HG03108 (cell line): ENCODE measurements at regions not wholly inside any gene's neighbourhood (a gene's known extent, or its start where the extent isn't known, plus 50 kb on each side); places are given as distances from the start of the nearest gene placed in this dataset.
"Not testable (repeated sequence)": the region's sequence is repeated elsewhere in the genome, so short reads cannot be mapped to it uniquely, and the experiment has no call there.

Experiments
- ATAC-seq: cut with Tn5 transposase; IDR thresholded peaks from one replicate; pipeline ENCODE4 v1.9.1; 2021; ENCODE audit warnings: moderate library complexity; ENCODE audit not compliant: unreplicated experiment

DNA sequence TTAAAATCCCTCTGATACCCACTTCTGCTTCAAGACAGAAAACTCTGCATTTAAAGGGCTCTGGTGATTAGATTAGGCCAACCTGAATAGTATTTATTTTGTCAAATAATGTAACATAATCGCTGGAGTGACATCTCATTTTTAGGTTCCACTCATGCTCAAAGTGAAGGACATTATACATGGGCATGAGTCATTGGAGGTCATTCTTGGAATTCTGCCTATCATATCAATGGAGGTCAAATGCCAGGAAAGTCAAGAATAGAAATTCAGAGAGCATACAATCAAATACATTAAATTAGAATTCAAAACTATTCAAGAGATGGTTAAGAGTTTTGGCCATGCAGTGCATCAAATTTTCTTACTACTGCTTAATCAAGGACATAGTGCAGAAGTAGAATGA is 50.8 kb upstream of the PRSS1 start:
- ATAC-seq = no peak

DNA sequence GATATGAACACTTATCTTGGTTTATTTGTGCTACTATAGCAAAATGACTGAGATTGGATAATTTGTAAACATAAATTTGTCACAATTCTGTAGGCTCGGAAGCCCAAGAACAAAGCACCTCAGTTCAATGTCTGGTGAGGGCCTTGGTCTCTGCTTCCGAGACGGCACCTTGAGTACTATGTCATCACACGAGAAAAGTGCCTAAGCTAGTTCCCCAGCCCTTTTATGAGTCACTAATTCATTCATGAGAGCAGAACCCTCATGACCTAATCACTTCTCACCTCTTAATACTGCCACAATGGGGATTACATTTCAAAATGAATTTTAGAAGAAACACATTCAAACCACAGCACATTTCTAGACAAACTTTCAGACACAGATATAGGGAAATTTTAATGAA is 52.0 kb upstream of the PRSS1 start:
- no peak for ATAC-seq

DNA sequence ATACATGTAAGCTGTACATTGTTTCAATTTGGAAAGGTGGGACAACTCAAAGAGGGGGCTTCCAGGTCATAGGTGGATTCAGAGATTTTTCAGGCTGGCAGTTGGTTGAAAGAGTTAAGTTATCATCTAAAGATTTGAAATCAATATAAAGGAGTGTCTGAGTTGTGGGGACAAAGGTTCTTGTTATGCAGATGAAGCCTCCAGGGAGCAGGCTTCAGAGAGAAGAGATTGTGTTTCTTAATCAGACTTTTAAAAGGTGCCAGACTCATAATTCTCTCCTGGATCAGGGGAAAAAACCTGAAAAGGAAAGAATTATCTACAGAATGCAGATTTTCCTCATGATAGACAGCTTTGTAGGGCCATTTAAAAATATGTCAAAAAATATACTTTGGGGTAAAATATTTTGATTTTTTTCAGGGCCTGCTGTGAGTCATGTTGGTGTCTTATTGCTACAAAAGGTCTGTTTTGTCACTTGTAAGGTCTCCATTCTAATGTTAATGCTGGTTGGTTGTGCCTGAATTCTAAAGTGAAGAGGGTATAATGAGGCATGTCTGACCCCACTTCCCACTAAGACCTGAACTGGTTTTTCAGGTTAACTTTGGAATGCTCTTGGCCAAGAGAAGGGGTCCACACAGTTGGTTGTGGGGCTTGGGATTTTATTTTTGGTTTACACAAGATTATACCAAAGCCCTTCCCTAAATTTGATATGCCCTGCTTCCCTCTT is 52.7 kb upstream of the PRSS1 start:
- ATAC-seq = no peak

DNA sequence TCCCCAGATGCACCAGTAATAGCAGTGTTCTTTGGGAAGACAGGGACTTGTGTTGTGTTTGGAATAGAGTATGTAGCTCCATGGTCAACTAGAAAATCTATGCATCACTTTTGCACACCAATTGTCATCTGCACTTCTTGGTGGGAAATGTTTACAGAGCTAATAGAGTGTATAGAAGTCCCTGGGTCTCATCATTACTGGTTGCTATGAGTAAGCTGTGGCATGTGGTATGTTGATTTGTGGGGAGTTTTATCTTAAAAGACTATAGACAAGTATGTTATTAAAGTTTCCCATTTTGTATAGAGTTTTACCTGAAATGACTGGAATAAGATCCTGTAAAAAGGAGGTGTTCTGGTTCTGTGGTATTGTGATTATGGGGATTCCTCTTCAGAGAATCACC is 55.4 kb upstream of the PRSS1 start:
- ATAC-seq = no peak

DNA sequence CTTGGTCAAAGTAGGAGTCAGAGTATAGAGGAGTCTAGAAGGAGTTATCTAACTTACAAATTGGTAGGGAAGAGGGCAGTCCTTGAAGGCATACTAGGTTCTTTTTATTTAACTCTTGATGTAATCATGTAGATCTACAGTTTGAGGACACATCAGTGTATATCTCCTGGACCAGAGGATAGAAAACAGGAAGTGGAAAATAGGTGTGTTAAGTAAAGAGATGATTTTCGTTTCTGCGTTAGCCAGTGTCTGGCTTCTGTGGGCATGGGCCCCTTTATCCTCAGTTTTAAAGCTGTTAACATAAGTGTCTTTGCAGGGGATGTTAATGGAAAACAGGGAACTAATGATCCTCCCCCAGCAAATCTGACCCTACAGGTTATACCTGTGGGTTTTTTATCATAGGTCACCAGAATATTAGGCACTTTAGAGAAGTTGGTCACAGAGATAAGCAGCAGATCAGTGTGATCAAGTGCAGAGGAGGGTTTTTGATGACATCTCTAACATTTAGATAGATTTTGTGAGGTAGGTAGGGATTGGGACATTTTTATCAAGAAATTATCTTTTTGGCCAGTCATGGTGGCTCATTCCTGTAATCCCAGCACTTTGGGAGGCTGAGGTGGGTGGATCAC is 58.6 kb upstream of the PRSS1 start:
- no peak for ATAC-seq

DNA sequence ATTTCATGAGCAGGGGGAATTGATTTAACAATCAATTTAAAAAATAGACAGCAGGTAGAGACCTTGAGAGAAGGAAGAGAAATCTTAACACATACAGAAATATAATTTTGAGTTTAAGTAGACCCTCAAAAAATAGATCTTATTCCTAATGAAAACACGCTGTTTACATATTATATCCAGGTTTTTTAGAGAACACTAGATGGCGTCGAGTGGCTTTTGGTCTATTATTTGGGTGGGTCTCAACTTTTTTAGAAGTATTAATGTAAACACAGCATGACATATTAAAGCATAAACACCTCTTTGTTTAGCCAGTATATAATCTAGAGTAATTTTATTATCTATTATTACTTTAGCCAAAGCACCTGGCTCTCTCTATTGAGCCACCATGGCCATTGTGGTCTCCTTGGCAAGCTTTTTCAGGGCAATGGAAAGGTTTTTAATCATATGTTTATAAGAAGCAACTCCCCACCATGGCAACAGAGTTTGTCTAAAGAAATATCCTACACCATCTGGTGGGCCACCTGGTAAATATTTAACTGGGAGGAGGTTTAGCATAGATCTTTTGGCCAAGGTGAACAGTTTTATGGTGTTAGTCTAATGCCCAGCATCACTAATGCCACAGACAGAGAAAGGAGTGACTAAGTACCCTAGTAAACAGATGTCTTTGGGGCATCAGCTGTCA is 59.7 kb upstream of the PRSS1 start:
- no peak for ATAC-seq

DNA sequence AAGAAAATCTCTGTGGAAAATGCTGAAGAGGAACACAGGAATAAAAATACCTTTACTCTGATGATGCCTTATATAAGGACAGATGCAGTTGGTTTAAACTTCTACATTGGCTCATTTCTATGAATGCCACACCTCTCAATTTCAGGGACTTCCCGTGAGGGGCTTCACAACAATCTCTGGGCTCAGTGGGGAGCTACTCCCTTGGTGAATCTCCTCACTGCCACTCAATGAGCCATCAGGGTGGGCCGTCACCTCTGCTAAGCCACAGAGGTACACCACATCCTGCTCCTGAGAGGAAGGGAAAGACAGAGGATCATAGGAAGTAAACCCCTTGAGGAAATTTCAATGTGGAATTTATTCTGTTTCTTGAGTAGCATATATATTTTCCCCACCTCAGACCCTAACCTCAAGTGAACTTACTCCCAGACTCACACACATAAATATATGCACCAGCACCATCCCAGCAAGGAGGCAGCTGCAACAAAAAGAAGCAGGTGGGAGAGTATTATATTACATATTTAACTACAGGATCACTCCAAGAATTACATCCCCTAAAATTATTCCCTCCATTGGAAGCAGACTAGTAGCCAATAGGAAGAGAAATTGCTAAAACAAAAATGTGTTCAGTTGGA is 63.3 kb upstream of the PRSS1 start:
- no peak for ATAC-seq

DNA sequence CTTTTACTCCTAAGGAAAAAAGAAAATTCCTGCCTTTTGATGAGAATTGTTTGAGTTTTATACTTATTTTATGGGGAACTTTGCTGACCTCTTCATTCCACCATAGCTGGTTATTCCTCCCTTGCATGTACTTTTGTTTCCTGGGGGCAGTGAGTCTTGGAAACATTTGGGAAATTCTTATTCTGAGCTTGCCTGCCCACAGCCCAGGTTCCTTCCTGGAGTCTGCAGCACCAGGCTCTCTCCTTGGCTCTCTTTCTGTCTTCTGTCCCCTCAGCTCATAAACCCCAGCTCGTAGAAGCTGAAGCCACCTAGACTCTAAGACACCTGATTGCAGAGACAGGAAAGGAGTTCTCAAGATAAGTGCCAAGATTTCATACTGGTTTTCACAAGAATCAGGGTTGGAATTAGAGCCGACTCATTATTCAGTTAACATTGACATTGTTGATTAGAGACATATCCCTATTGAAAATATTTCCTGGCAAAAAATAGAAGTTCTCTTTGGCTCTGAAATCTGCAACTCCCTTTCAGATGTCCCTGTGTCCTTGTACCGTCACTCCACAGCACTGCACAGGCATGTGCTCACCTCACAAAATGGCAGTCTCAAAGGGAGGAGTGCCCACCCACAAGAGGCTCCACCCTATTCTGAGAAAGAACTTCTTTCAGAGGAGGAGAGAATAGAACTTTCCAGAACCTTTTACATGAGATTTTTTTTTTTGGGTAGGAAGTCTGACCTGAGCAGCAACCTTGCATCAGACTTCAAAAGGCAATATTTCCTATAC is 67.8 kb upstream of the PRSS1 start:
- ATAC-seq = no peak

DNA sequence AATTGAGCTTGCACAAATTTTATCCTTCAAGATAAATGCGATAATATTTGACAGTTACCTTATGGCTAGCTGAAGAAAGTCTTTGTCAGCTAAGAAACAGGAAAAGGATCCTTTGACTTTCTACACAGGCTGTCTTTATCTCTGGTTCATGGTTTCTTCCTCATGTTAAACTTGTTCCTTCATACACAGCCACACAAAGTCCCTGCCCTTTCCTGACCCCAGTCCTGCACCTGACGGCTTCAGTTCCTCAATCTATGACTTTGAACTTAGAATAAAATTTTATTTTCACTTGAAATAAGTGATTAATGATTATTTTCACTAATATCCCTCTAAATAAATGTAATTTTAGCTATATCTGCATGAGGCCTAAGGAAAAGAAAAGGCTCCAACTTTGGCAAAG is 77.8 kb upstream of the PRSS1 start:
- ATAC-seq = no peak

DNA sequence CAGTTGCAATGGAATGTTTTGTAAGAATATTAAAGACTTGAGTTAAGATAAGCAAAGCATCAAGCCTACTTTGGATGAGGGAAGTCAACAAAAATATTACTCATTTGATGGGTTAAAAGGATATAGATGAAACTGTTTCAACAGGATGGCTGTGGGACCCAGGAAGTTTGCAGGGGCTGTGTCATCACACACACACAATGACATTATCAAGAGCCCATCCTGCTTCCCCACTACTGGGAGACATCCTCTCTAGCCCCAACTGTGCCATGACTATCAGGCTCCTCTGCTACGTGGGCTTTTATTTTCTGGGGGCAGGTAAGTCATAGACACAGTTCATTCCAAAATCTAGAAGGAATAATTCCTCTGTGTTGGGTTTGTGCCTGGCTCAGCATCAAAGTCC is 78.8 kb upstream of the PRSS1 start:
- ATAC-seq = no peak

DNA sequence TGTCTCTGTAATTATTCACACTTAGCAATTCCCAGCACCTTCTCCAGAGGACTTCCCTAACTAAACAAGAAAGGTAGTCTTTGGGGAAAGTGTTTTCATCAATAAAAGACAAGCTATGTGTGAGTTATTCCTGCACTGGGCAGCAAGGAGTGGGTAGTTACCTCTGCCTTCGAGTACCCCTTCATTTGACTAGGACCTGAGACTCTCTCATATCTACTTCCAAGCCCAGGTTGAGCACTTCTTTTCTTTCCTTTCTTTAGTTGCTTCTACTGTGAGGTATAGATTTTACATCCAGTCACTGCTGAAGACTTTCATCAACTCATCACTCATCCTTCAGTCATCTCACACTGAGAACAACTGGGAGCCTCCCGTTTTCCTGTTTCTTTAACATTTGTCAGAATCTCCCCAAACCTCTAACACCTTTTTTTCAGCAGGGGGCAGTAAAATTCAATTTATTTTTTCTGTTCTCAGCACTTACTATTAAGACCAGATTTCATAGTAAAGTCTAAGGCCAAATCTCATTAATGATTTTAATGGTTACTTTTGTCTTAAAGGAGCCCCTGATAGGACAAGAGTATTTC is 80.1 kb upstream of the PRSS1 start:
- no peak for ATAC-seq

DNA sequence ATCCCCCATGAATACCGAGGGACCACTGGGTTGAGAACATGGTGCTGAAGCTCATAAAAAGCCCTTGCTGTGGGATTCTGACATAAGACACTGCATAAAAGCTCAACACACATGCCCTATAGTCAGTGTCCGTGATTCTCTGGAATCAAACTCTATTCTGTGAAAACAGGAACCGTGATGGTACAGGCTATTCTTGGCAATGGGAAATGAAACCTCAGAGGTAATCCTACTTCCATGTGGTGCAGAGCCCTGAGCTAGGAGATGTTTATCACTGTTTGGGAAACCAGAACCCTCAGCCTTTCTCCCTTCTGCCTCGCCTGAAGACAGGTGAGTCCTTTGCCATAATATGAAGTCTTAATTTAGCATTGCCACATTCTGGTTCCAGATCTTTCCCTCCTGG is 80.8 kb upstream of the PRSS1 start:
- ATAC-seq = no peak

DNA sequence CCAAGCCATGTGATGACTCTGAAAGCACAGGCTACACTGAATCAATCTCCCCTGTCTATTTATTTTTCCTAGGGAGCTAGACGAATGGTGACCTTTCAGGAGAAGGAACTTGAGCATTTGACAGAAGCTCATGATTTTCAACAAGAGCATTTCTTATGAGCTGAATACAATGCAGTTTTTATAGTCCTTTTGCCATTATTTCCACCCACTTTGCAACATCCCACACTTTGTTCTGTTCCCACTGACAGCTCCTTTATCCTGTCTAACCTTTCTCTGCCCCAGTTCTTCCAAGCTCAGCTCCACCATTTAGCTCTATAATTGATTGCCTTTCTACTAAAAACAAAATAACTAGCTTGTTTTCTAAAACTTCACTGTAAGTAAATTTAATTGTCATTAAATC is 91.9 kb upstream of the PRSS1 start:
- no peak for ATAC-seq

DNA sequence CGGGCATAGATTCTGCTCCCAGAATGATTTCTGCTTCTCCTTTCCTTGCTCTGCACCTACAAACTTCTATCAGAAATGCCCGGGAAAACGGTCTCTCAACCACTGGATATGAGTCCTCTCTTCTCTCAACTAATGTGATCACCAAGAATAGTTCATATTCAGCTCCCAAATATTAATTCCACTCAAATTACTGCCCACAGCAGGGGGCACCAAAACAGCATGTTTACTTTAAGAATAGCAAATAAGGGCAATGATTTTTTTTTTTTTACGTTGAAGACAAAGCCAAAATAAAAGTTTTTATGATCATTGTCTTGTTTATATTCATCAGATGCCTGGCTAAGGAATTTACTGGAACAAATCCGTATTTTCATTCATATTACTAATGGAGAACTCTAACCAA is 94.9 kb upstream of the PRSS1 start:
- ATAC-seq = no peak

DNA sequence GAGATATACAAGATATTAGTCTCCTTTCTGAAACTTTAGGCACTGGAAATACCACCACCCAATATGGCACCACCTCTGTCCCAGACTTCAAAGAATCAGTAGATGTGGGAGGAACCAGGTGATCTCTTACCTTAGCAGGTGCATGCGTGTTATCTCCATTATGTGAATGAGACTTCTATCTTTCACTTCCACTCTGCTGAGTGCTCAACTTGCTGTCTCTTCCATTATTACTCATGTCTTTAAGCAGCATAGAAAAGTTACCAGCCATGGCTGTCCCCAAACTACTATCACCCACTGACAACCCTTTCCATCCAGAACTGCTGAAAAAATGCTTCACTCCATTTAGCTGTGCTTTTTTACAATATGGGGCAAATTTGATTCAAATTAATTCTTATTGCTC is 101.5 kb upstream of the PRSS1 start:
- no peak for ATAC-seq

DNA sequence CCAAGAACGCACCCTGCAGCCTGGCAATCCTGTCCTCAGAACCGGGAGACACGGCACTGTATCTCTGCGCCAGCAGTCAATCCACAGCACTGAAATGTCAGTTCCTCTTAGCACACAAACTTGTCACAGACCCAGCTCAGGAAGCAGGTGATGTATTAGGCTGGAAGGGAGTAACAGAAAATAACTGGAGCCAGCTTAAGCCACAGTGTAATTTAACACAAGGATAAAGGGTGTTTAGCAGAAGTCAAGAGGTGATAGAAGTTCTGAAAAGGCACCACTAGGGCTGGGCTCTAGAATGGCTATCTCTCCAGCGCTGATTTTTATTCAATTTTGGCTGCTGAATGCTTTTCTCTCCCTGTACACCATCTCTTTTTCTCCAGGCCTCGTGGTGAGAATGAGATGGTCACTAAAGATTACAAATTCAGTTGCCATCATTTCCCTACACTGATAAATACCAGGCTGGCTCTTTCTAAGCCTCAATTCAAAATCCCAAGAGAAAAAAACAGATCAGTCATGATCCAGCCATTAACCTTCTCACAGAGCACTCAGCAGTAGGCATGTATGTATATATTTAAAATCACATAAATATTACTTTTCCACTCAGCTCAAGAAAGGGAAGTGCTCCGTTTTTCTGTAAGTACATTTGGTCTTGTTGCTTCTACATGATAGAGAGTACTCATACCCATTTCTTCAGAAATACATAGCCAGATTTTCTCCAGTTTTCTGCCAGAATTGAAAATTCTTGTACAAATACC is 102.7 kb upstream of the PRSS1 start:
- no peak for ATAC-seq

DNA sequence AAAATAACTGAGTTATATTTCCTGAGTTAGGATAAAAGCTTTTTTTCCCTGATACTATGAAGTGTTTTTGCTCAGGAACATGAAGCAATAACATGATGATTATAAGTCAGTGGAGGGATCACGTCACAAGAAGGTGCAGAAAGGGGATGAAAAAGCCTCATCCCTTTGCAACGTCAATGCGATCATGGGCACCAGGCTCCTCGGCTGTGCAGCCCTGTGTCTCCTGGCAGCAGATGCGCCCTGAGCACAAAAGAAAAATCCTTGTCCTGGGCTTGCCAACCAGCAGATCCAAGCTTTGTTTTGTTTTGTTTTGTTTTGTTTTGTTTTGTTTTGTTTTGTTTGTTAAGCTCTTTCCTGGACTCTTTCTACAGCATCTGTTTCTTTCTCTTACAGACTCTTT is 103.5 kb upstream of the PRSS1 start:
- no peak for ATAC-seq

DNA sequence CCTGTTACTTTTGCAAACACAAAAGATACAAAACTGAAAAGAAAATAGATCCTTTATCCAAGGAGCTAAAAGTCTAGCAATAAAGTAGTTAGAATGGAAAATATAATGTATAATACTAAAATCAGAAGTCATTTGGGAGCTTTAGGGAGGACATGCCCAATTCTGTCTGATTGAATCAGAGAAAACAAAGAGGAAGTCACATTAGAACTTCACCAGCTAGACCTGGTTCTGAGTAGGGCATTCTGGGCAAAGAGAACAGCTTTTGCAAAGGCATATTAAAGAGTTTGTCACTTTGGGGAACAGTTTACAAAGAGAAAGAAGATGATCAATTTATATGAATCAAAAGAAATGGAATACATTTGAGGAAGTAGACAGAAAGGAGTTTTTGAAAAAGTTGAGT is 107.0 kb upstream of the PRSS1 start:
- ATAC-seq = no peak

DNA sequence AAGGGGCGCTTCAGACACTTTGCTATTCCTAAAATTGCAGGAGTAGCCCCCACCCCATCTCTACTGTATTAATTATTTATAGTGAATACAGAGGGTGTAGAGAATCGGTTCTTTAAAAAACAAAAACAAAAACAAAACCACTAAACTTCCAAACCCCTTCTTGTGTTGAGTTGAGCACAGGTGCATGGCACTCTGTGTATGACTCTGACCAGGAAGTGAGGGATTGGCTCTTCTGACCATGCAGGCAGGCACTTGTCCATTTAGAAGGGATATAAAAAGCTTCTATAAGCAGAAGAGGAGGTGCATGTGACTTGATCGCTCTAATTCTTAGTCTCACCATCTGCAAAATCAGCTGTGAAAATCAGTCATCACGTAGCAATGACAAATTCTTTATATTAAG is 108.0 kb upstream of the PRSS1 start:
- ATAC-seq = not testable (repeated sequence)

DNA sequence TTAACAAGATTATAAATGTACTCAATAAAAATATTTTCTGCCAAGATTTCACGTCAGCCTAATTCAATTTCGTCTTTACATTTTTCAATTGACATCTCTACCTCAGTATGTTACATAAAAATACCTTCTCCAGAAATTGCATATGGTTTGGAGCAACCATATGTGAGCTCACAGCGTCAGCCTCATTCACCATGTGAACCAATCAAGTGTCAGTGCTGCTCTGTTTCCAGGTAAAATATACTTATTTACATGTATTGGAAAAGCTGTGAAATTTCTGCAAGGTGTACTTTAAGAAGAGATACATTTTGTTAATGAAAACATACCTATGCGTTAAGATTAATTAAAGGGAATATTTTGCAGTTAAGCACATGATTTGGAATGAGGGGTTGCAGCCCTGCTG is 110.7 kb upstream of the PRSS1 start:
- no peak for ATAC-seq
